ENCODE measurements at regions not wholly inside any gene's neighbourhood (a gene's known extent, or its start where the extent isn't known, plus 50 kb on each side); places are given as distances from the start of the nearest gene placed in this dataset.
"Not testable (repeated sequence)": the region's sequence is repeated elsewhere in the genome, so short reads cannot be mapped to it uniquely, and the experiment has no call there.

GRCh38 chr1:163610486-163610885, 288.7 kb downstream of the NUF2 start:
- intact Hi-C loops (cut with micrococcal nuclease): no loop called here
- Mint-ChIP-seq H3K27me3 (no peaks in the 10 kb centered on the region), H3K36me3 (ENCODE audit: low read depth) (no peaks in the 10 kb centered on the region), H3K27ac (no peak overlapping the region), H3K4me3 (no peak overlapping the region), H3K9me3 (no peaks in the 10 kb centered on the region), H3K4me1 (no peaks in the 10 kb centered on the region)
- no peak for DNase-seq

- H3K27ac Mint-ChIP-seq: no peak overlapping the region
- H3K36me3 Mint-ChIP-seq (ENCODE audit: low read depth): no peaks in the 10 kb centered on the region
- H3K9me3 Mint-ChIP-seq: no peaks in the 10 kb centered on the region
- H3K4me1 Mint-ChIP-seq: no peaks in the 10 kb centered on the region
- intact Hi-C loops (cut with micrococcal nuclease): no loop called here
- no peaks in the 10 kb centered on the region for H3K27me3 Mint-ChIP-seq
- no peak for DNase-seq
- no peak overlapping the region for H3K4me3 Mint-ChIP-seq
Measured at GRCh38 chr1:163614361-163614760, 292.6 kb downstream of the NUF2 start.

- Mint-ChIP-seq H3K4me3 (no peak overlapping the region), H3K36me3 (ENCODE audit: low read depth) (no peaks in the 10 kb centered on the region), H3K27ac (no peak overlapping the region), H3K4me1 (no peaks in the 10 kb centered on the region), H3K9me3 (peaks cover 11% of the 10 kb centered on the region), H3K27me3 (no peaks in the 10 kb centered on the region)
- no peak for DNase-seq
- intact Hi-C loops (cut with micrococcal nuclease): no loop called here
Measured at GRCh38 chr1:163628034-163628773, 306.4 kb downstream of the NUF2 start.

GRCh38 chr1:163632269-163632668, 310.5 kb downstream of the NUF2 start:
- Mint-ChIP-seq H3K4me3 (no peak overlapping the region), H3K9me3 (peaks cover 6% of the 10 kb centered on the region), H3K27ac (no peak overlapping the region), H3K4me1 (no peaks in the 10 kb centered on the region), H3K36me3 (ENCODE audit: low read depth) (no peaks in the 10 kb centered on the region), H3K27me3 (no peaks in the 10 kb centered on the region)
- intact Hi-C loops (cut with micrococcal nuclease): no loop called here
- DNase-seq: no peak

- H3K4me1 Mint-ChIP-seq: no peaks in the 10 kb centered on the region
- H3K27ac Mint-ChIP-seq: no peak overlapping the region
- H3K9me3 Mint-ChIP-seq: peaks cover 10% of the 10 kb centered on the region
- intact Hi-C loops (cut with micrococcal nuclease): no loop called here
- H3K27me3 Mint-ChIP-seq: no peaks in the 10 kb centered on the region
- no peaks in the 10 kb centered on the region for H3K36me3 Mint-ChIP-seq (ENCODE audit: low read depth)
- H3K4me3 Mint-ChIP-seq: no peak overlapping the region
- DNase-seq: no peak
Measured at GRCh38 chr1:163633366-163633765, 311.6 kb downstream of the NUF2 start.

GRCh38 chr1:163645676-163646075, 323.9 kb downstream of the NUF2 start:
- DNase-seq; H3K27me3 Mint-ChIP-seq; H3K27ac Mint-ChIP-seq; H3K4me1 Mint-ChIP-seq; H3K9me3 Mint-ChIP-seq; H3K4me3 Mint-ChIP-seq; H3K36me3 Mint-ChIP-seq (ENCODE audit: low read depth); intact Hi-C loops (cut with micrococcal nuclease): not testable (repeated sequence)

GRCh38 chr1:163650624-163651023, 328.9 kb downstream of the NUF2 start:
- intact Hi-C loops (cut with micrococcal nuclease): no loop called here
- Mint-ChIP-seq H3K4me1 (no peaks in the 10 kb centered on the region), H3K9me3 (no peaks in the 10 kb centered on the region), H3K27ac (no peak overlapping the region), H3K4me3 (no peak overlapping the region), H3K36me3 (ENCODE audit: low read depth) (no peaks in the 10 kb centered on the region), H3K27me3 (no peaks in the 10 kb centered on the region)
- DNase-seq: no peak

- H3K4me1 Mint-ChIP-seq: no peaks in the 10 kb centered on the region
- H3K9me3 Mint-ChIP-seq: no peaks in the 10 kb centered on the region
- H3K27ac Mint-ChIP-seq: no peak overlapping the region
- no peak overlapping the region for H3K4me3 Mint-ChIP-seq
- no peaks in the 10 kb centered on the region for H3K36me3 Mint-ChIP-seq (ENCODE audit: low read depth)
- H3K27me3 Mint-ChIP-seq: no peaks in the 10 kb centered on the region
- intact Hi-C loops (cut with micrococcal nuclease): no loop called here
- no peak for DNase-seq
Measured at GRCh38 chr1:163652441-163652840, 330.7 kb downstream of the NUF2 start.

GRCh38 chr1:163655565-163655964, 333.8 kb downstream of the NUF2 start:
- no peak overlapping the region for H3K27ac Mint-ChIP-seq

GRCh38 chr1:163656095-163656759, 334.5 kb downstream of the NUF2 start:
- no peaks in the 10 kb centered on the region for H3K36me3 Mint-ChIP-seq (ENCODE audit: low read depth)
- H3K4me1 Mint-ChIP-seq: no peaks in the 10 kb centered on the region
- no peaks in the 10 kb centered on the region for H3K9me3 Mint-ChIP-seq
- no peak for DNase-seq
- no peak overlapping the region for H3K27ac Mint-ChIP-seq
- no peak overlapping the region for H3K4me3 Mint-ChIP-seq
- intact Hi-C loops (cut with micrococcal nuclease): no loop called here
- H3K27me3 Mint-ChIP-seq: no peaks in the 10 kb centered on the region

More at GRCh38 chr1:163655565-163655964, 333.8 kb downstream of the NUF2 start:
- Mint-ChIP-seq H3K27me3 (no peaks in the 10 kb centered on the region), H3K36me3 (ENCODE audit: low read depth) (no peaks in the 10 kb centered on the region), H3K9me3 (no peaks in the 10 kb centered on the region), H3K4me3 (no peak overlapping the region), H3K4me1 (no peaks in the 10 kb centered on the region)
- intact Hi-C loops (cut with micrococcal nuclease): no loop called here
- no peak for DNase-seq

- DNase-seq: no peak
- Mint-ChIP-seq H3K9me3 (no peaks in the 10 kb centered on the region), H3K27ac (no peak overlapping the region), H3K27me3 (no peaks in the 10 kb centered on the region), H3K4me1 (no peaks in the 10 kb centered on the region), H3K4me3 (no peak overlapping the region), H3K36me3 (ENCODE audit: low read depth) (no peaks in the 10 kb centered on the region)
- intact Hi-C loops (cut with micrococcal nuclease): no loop called here
Measured at GRCh38 chr1:163657719-163658118, 336.0 kb downstream of the NUF2 start.

GRCh38 chr1:163661391-163661790, 339.6 kb downstream of the NUF2 start:
- Mint-ChIP-seq H3K36me3 (ENCODE audit: low read depth) (no peaks in the 10 kb centered on the region), H3K27ac (no peak overlapping the region), H3K4me1 (no peaks in the 10 kb centered on the region), H3K9me3 (no peaks in the 10 kb centered on the region), H3K4me3 (no peak overlapping the region), H3K27me3 (no peaks in the 10 kb centered on the region)
- intact Hi-C loops (cut with micrococcal nuclease): no loop called here
- DNase-seq: no peak

- no peak overlapping the region for H3K4me3 Mint-ChIP-seq
- no peaks in the 10 kb centered on the region for H3K27me3 Mint-ChIP-seq
- H3K4me1 Mint-ChIP-seq: no peaks in the 10 kb centered on the region
- H3K36me3 Mint-ChIP-seq (ENCODE audit: low read depth): no peaks in the 10 kb centered on the region
- no peaks in the 10 kb centered on the region for H3K9me3 Mint-ChIP-seq
- H3K27ac Mint-ChIP-seq: no peak overlapping the region
- no peak for DNase-seq
- intact Hi-C loops (cut with micrococcal nuclease): no loop called here
Measured at GRCh38 chr1:163664671-163665335, 343.0 kb downstream of the NUF2 start.

- no peaks in the 10 kb centered on the region for H3K36me3 Mint-ChIP-seq (ENCODE audit: low read depth)
- intact Hi-C loops (cut with micrococcal nuclease): no loop called here
- no peak for DNase-seq
- H3K4me1 Mint-ChIP-seq: no peaks in the 10 kb centered on the region
- H3K4me3 Mint-ChIP-seq: no peak overlapping the region
- H3K9me3 Mint-ChIP-seq: no peaks in the 10 kb centered on the region
- H3K27ac Mint-ChIP-seq: no peak overlapping the region
- no peaks in the 10 kb centered on the region for H3K27me3 Mint-ChIP-seq
Measured at GRCh38 chr1:163668472-163668871, 346.7 kb downstream of the NUF2 start.

All from activated CD4-positive, alpha-beta T cell treated with anti-CD3 and anti-CD28 coated beads, Interleukin-2, amount 10 ng/mL, durations not matched to agents 24 days and 14 days (primary cell).